NCI-H1092 treated with DMSO at 0.1 percent for 48 hours (cell line): ENCODE measurements at regions not wholly inside any gene's neighbourhood (a gene's known extent, or its start where the extent isn't known, plus 50 kb on each side); places are given as distances from the start of the nearest gene placed in this dataset.

Source experiments
- DNase-seq: peaks from one replicate; lab custom pipeline; 2025; lab: John Stamatoyannopoulos, UW

DNA sequence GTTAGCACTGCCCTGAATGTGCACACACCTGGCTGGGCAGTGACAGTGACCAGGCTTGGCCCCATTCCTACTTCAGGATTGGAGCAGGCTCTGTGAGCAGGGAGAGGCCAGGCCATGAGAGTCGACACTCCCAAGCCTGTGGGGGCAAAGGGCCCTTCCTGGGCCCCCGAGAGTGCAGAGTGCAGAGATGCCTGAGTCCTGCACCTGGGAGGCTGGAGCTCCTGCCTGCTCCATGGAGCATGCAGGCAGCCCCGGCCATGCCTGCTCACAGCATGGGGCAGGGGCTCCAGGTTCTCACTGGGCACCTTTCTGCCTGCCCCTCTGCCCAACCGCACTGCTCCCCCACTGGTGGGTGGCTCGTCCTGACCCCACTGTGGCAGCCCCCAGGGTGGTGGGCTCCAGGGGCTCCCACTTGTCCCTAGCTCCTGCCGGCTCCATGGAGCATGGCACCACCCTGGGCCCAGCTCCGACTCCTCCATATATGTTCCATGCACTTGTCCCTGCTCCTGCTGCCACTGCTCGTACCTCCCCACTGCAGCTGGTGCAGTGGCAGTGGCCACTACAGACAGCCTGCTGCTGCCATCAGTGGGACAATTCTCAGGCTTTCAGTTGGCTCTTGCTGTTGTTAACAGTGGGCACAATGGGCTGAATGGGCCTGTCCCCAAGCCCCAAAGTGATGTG, 282.0 kb downstream of the RPRM start:
- DNase-seq, result no peak

DNA sequence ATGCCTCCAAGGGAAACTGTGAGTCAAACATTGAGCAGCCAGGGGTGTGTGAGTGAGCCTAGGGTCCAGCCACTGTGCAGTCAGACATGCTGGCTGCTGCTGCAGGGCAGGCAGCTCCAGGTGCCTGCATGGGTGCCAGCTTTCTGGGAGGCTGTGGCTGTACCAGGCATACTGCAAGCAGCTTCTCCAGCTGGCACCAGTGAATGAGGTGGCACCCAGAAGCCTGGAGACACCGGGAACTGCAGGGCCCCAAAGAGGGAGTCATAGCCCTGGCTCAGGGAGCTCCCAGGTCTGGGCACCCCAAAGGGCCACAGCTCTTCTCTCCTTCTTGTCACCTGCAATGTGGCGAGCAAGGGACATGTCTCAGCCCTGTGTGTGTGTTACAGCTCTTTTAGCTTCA, 283.2 kb downstream of the RPRM start:
- DNase-seq, result no peak

DNA sequence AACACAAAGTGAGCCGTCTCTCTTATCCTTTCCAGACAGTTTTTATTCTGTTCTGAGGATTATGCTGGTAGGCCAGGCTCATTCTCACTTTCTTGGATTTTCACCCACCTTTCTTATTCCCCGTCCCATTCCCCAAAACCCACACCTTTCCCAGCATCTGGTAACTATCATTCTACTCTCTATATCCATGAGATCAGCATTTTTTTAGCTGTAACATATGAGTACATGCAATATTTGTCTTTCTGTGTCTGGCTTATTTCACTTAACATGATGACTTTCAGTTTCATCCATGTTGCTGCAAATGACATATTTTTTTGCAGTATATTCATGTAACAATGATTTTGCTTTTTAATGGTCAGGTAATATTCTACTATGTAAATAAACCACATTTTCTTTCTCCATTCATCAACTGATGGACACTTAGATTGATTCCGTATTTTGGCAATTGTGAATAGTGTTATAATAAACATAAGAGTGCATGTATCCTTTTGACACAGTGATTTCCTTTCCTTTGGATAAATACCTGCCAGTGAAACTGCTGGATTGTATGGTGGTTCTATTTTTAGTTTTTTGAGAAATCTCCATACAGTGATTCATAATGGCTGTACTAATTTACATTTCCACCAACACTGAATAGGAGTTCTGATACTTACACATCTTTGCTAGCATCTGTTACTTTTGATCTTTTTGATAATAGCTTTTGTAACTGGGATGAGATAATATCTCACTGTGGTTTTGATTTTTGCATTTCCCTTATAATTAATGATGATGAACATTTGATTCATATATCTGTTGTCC, 289.3 kb downstream of the RPRM start:
- DNase-seq, result no peak

- no peak for DNase-seq
These were observed 298.8 kb downstream of the RPRM start for GRCh38 chr2:153179808-153180207.

DNA sequence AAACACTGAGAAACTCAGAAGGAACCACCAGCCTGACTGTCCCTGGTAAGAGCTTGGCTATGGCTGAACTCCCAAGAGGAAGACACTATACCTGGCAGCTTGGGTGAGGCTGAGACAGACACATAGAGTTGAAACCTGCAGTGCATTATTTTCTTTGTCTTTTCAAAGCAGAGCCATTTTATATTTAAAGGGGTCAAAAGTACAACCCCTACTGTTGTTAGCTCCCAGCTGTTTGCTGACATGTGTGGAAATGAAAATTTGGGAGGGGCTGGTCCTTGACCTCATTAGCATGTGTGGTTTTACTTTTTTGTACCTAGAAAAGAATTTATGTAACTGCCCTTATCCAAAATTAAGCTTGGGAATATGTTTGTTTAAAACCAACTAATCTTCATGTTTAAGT, 309.0 kb downstream of the RPRM start:
- DNase-seq, result no peak

GRCh38 chr2:153165021-153165420, 313.5 kb downstream of the RPRM start:
- DNase-seq, result peak; percentile 10

DNA sequence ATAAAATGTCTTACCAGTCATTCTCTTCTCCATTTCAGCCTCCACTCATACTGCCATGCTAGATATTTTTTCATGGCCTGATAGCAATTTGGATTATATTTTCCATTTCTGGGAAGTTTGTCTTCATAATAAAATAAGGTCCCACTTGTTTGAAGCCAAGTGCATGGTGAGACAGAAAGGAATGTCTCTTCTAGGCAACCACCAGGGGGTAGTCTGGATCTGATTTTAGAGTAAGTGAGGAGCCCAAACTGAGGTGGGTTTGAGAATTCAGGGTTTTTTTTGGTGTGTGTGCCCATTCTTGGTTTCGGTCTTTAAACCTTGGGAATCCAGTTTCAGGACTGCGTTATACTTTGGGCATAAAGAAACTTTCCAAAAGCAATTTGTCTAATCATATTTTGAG, 315.5 kb downstream of the RPRM start:
- peak; percentile 49 for DNase-seq

- DNase-seq, result no peak
These were observed 321.8 kb downstream of the RPRM start for GRCh38 chr2:153156743-153157142.

- no peak for DNase-seq
These were observed 326.5 kb downstream of the RPRM start for GRCh38 chr2:153152036-153152435.

- peak; percentile 47 for DNase-seq
These were observed 333.0 kb downstream of the RPRM start for GRCh38 chr2:153145470-153145978.

DNA sequence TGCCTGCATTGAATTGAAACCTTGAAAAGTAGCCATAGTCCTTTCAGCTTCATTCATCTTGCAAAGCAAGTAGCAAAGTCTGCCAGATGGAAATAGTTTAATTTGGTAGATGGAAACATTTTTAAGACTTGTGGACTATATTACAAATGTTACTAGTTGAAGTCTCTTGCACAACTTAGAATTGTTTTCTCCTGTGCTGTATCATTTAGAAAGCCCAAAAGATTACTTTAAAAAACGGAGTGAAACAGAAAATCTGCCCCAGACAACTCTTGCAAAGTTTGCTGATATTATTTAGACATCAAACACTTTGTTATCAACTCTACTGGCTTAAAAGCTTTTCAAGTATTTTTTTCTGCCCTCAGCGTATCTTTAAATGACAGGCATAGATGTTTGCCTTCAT, 335.0 kb downstream of the RPRM start:
- DNase-seq, result no peak

- DNase-seq, result no peak
These were observed 338.1 kb downstream of the RPRM start for GRCh38 chr2:153140498-153140897.

DNA sequence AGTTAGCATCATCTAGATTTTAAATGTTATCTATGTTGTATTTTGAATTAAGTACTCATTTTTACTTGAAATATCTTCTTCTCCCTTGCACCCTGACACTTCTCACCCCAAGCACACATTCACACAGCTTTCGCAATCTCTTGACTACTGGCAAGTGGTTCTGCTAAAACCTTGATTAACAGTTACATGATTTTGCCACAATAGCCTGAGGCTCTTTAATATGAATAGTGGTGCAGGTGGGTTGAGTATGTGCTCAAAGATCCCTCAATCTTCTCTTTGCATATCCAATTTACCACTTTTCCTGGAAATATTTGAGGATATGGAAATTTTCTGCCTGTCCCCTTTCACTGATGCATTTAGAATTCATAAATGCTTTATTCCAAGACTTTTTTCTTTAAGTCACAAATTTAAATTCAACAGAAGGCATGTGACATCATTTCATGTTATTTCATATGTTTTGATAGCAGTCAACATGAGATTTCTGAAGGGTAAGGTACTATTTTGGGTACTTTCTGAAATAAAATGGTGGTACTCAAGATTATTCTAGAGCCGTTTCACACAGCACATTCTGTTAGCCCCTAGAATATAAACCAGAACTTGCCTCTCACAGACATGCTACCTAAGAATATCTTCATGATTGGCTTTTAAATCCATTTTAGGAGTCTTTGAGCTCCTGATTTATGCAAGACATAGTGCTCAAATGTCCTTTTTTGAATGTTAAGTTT, 339.7 kb downstream of the RPRM start:
- DNase-seq, result no peak

DNA sequence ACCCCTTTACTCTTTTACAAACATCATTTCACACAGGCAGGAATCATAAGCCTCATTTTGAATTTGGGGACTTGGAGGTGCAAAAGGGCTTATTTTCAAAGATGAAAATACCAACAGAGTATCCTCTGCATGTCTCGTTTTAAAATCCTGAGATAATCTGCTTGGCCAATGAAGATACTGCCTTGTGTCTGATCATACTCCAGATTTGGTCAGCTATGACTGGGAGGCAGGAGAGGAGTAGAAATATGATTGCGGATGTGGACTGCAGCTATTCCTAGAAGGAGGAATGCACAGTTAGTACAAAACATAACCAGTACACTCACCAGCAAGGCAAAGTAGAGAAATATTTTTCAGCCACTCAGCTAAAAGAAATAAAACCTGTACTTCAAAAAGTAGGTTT, 342.3 kb downstream of the RPRM start:
- no peak for DNase-seq

GRCh38 chr2:153134725-153135124, 343.8 kb downstream of the RPRM start:
- DNase-seq, result no peak

GRCh38 chr2:153133716-153134115, 344.8 kb downstream of the RPRM start:
- DNase-seq, result no peak

- DNase-seq, result no peak
These were observed 346.1 kb downstream of the RPRM start for GRCh38 chr2:153132418-153132817.

DNA sequence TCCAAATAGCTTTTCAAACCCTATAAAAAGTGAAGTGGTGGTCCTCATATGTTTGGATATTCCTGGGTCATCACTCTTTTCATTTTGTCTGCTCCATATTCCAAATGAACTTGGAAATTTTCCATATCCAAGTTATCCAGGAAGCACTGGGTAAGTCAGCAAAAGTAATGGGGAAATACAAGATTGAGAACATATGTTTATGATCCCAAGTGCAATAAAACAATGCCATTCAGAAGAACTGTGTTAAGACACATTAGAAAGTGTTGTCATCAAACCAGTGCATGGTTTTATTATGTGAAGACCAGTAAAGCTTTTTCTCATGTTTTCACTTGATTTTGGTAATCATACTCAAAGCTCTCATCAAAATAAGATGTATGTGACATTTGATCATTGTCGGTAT, 363.4 kb downstream of the RPRM start:
- DNase-seq, result no peak

DNA sequence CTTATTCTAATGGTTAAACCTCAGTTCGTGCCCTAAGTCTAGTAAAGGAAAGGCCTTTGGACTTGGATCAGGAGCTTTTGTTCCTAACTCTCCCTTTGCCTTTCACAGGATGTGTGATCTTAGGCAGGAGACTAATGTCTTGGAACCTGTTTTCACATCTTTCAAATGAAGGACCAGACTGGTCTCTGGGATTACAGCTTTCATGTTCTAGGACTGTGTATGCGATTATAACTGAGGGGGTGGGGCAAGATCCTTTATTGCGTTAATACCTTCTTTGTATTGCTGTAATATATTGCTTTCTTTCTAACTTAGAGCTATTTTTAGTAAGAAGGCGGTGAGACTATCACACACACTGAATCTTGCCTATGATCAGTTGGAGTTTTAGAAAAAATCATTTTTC, 368.1 kb downstream of the RPRM start:
- no peak for DNase-seq

- no peak for DNase-seq
These were observed 368.8 kb downstream of the RPRM start for GRCh38 chr2:153109793-153110192.

- no peak for DNase-seq
These were observed 371.6 kb downstream of the RPRM start for GRCh38 chr2:153106802-153107477.
